Peyer's patch (tissue), 4 donors: ENCODE measurements at regions not wholly inside any gene's neighbourhood (a gene's known extent, or its start where the extent isn't known, plus 50 kb on each side); places are given as distances from the start of the nearest gene placed in this dataset.

Experiments
- CTCF ChIP-seq, 6 experiments: fragments of 450-650 bp in 4 of 6; fragments of 200-600 bp in 2 of 6; sonication (generic) in 1 of 6; IDR thresholded peaks; one replicate each; pipeline ENCODE4 v1.5.1; 2017 to 2019; ENCODE audit warnings: antibody characterized with exemption in 6 of 6, mild to moderate bottlenecking in 3 of 6, moderate library complexity in 1 of 6
- POLR2A ChIP-seq, 2 donors: fragments of 450-650 bp; IDR thresholded peaks; one replicate each; pipeline ENCODE4 v1.5.1; 2017; ENCODE audit warnings: antibody characterized with exemption in 2 of 2, mild to moderate bottlenecking in 2 of 2, moderate library complexity in 2 of 2

GRCh38 chr10:113369365-113369694 is 183.5 kb upstream of the HABP2 start:
- TF ChIP-seq CTCF (IDR thresholded peaks at IDR 0.05) (no peak), POLR2A (IDR thresholded peaks at IDR 0.05) (no peak)
